Mucosa of descending colon (tissue), 3 donors: ENCODE measurements at regions not wholly inside any gene's neighbourhood (a gene's known extent, or its start where the extent isn't known, plus 50 kb on each side); places are given as distances from the start of the nearest gene placed in this dataset.

Experiments
- ATAC-seq: fragments of 200-7000 bp; cut with Tn5 transposase; one replicate; pipeline ENCODE4 v1.9.1; 2020; ENCODE audit warnings: mild to moderate bottlenecking, moderate library complexity
- DNase-seq, 3 donors: peaks; one replicate each; pipeline ENCODE4 v3.0.0-alpha.2; 2020
- H3K36me3 ChIP-seq: fragments of 200-600 bp; one replicate; pipeline ENCODE4 v1.8.0; 2021; ENCODE audit warnings: low read depth, mild to moderate bottlenecking
- H3K4me1 ChIP-seq: fragments of 200-600 bp; one replicate; pipeline ENCODE4 v1.8.0; 2021; ENCODE audit warnings: low read depth, mild to moderate bottlenecking
- H3K4me3 ChIP-seq: fragments of 200-600 bp; one replicate; pipeline ENCODE4 v1.8.0; 2021; ENCODE audit warnings: mild to moderate bottlenecking
- H3K9me3 ChIP-seq: fragments of 200-600 bp; one replicate; pipeline ENCODE4 v1.8.0; 2021; ENCODE audit warnings: mild to moderate bottlenecking
- CTCF ChIP-seq: fragments of 200-600 bp; IDR thresholded peaks from one replicate; pipeline ENCODE4 v1.8.0; 2022; ENCODE audit warnings: antibody characterized with exemption, mild to moderate bottlenecking
- intact Hi-C, 2 donors: fragments of 100-400 bp; cut with DNase I in 1 of 2; cut with micrococcal nuclease in 1 of 2; formaldehyde crosslinking; loops; one replicate each; pipeline versions ENCODE4 v1.11.0 to v1.11.1; 2022; cut with DNase I, micrococcal nuclease
- donor health status: DM: no; HTN: no; CAD: no; lungs with moderate emphysema.
- donor health status: DM: no; HTN: no; CAD: no.
- donor health status: DM: no; HTN: yes; CAD: no.

DNA sequence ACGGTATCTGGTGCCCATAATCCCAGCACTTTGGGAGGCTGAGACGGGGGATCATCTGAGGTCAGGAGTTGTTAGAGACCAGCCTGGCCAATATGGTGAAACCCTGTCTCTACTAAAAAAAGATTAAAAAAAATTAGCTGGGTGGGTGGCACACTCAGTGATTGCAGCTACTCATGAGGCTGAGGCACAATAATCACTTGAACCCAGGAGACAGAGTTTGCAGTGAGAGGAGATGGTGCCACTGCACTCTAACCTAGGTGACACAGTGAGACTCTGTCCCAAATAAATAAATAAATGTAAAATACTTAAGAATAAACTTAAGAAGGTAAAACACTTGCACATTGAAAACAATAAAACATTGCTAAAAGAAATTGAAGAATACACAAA lies 90.4 kb downstream of the ZNF280B start:
- ATAC-seq (no peak), DNase-seq (no peak)
- Histone ChIP-seq H3K9me3 (no peaks in the 10 kb centered on the region), H3K4me1 (no peaks in the 10 kb centered on the region), H3K36me3 (no peaks in the 10 kb centered on the region), H3K4me3 (no peak overlapping the region)
- intact Hi-C loops = no loop called here
- no peak for TF ChIP-seq CTCF

- Histone ChIP-seq H3K4me1 (no peaks in the 10 kb centered on the region), H3K9me3 (no peaks in the 10 kb centered on the region), H3K4me3 (no peak overlapping the region), H3K36me3 (no peaks in the 10 kb centered on the region)
- no peak for TF ChIP-seq CTCF
- ATAC-seq (no peak), DNase-seq (no peak)
- intact Hi-C loops = no loop called here
Observed at GRCh38 chr22:22418957-22419356, 89.6 kb downstream of the ZNF280B start.

DNA sequence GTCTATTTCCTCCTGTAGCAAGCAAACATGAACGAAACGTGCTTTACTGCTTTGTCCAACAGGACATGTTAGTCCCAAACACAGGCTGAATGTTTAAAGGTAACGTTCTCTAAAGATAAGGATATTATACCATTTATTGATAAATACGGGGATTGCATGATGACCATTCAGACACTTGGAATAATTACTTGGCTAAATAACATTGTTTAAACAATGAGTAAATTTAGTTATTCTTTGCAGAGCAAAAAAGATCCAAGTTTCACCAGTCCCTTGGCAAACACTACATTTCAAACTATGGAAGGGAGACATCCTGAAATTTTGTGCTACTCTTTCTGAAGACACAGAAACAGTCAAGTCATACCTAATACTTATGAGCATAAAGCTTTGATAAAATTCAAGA lies 88.0 kb downstream of the ZNF280B start:
- H3K4me3 ChIP-seq = no peak overlapping the region
- H3K36me3 ChIP-seq = no peaks in the 10 kb centered on the region
- H3K9me3 ChIP-seq = no peaks in the 10 kb centered on the region
- intact Hi-C loops = no loop called here
- DNase-seq = no peak
- TF ChIP-seq CTCF = no peak
- no peaks in the 10 kb centered on the region for H3K4me1 ChIP-seq
- no peak for ATAC-seq

- TF ChIP-seq CTCF = no peak
- H3K4me3 ChIP-seq = no peak overlapping the region
- intact Hi-C loops = no loop called here
Observed at GRCh38 chr22:22421392-22421791, 87.2 kb downstream of the ZNF280B start.

GRCh38 chr22:22422629-22423112 lies 85.9 kb downstream of the ZNF280B start:
- no peaks in the 10 kb centered on the region for H3K9me3 ChIP-seq
- ATAC-seq = peak; percentile 85
- no peak overlapping the region for H3K4me3 ChIP-seq
- peak; percentile 70 to 85 (median 70) for DNase-seq
- intact Hi-C loops = no loop called here
- H3K4me1 ChIP-seq = no peaks in the 10 kb centered on the region
- peak; percentile 72 for TF ChIP-seq CTCF
- H3K36me3 ChIP-seq = no peaks in the 10 kb centered on the region

More at GRCh38 chr22:22421392-22421791, 87.2 kb downstream of the ZNF280B start:
- Histone ChIP-seq H3K9me3 (no peaks in the 10 kb centered on the region), H3K36me3 (no peaks in the 10 kb centered on the region), H3K4me1 (no peaks in the 10 kb centered on the region)
- ATAC-seq = no peak
- no peak for DNase-seq

- no peaks in the 10 kb centered on the region for H3K9me3 ChIP-seq
- H3K4me3 ChIP-seq = no peak overlapping the region
- no peak for TF ChIP-seq CTCF
- DNase-seq (no peak), ATAC-seq (no peak)
- no peaks in the 10 kb centered on the region for H3K4me1 ChIP-seq
- H3K36me3 ChIP-seq = no peaks in the 10 kb centered on the region
- intact Hi-C loops = no loop called here
Observed at GRCh38 chr22:22423681-22424080, 84.9 kb downstream of the ZNF280B start.
